Gastroesophageal sphincter (tissue), 4 donors: ENCODE measurements at regions not wholly inside any gene's neighbourhood (a gene's known extent, or its start where the extent isn't known, plus 50 kb on each side); places are given as distances from the start of the nearest gene placed in this dataset.

ENCODE experiments used
- ATAC-seq: fragments of 150-250 bp; one replicate; pipeline ENCODE4 v1.9.1; 2016; ENCODE audit warnings: mild to moderate bottlenecking, moderate library complexity
- H3K27ac ChIP-seq, 4 donors: fragments of 200-600 bp; sonication (generic) in 3 of 4; 1 replicate in 3 of 4; 2 replicates in 1 of 4; pipeline ENCODE4 v1.5.1; 2016 to 2019
- H3K27me3 ChIP-seq: fragments of 200-600 bp; sonication (generic); one replicate; pipeline ENCODE4 v1.5.1; 2019
- H3K36me3 ChIP-seq, 2 donors: fragments of 200-600 bp; sonication (generic); one replicate each; pipeline ENCODE4 v1.5.1; 2019; ENCODE audit warnings: control low read depth in 1 of 2
- H3K4me1 ChIP-seq, 3 donors: fragments of 200-600 bp; sonication (generic); 1 replicate in 2 of 3; 2 replicates in 1 of 3; pipeline ENCODE4 v1.5.1; 2016 to 2019; ENCODE audit warnings: control low read depth in 2 of 3
- H3K4me3 ChIP-seq, 2 donors: fragments of 200-600 bp; sonication (generic); one replicate each; pipeline ENCODE4 v1.5.1; 2019; ENCODE audit warnings: mild to moderate bottlenecking in 1 of 2, moderate library complexity in 1 of 2
- H3K9me3 ChIP-seq, 3 donors: fragments of 200-600 bp; sonication (generic); one replicate each; pipeline ENCODE4 v1.5.1; 2017 to 2019; ENCODE audit warnings: control low read depth in 2 of 3
- EP300 ChIP-seq: sonication (generic); formaldehyde crosslinking; IDR thresholded peaks from one replicate; pipeline ENCODE4 v1.6.1; 2017; ENCODE audit warnings: antibody characterized with exemption, mild to moderate bottlenecking
- POLR2A ChIP-seq, 2 donors: fragments of 450-650 bp; IDR thresholded peaks; one replicate each; pipeline ENCODE4 v1.6.1; 2017; ENCODE audit warnings: antibody characterized with exemption in 2 of 2, mild to moderate bottlenecking in 2 of 2, moderate library complexity in 1 of 2
- POLR2AphosphoS5 ChIP-seq: sonication (generic); formaldehyde crosslinking; IDR thresholded peaks from one replicate; pipeline ENCODE4 v1.6.1; 2017; ENCODE audit warnings: antibody characterized with exemption
- WGBS, 2 donors: methylation state at CpG; one replicate each; pipeline ENCODE4 v1.1.5; 2018; ENCODE audit warnings: low coverage in 1 of 2; 5-methylcytosine and 5-hydroxymethylcytosine counted together
- TF ChIP-seq, protein P1 (sequence below), 4 experiments: fragments of 200-600 bp in 2 of 4; fragments of 450-650 bp in 2 of 4; sonication (generic) in 1 of 4; IDR thresholded peaks; one replicate each; pipeline ENCODE4 v1.5.1; 2017 to 2019; ENCODE audit warnings: antibody characterized with exemption in 4 of 4, mild to moderate bottlenecking in 2 of 4, moderate library complexity in 2 of 4

GRCh38 chr13:95485518-95486144 lies 66.9 kb upstream of the CLDN10 start:
- Histone ChIP-seq H3K27me3 (no peaks in the 10 kb centered on the region), H3K4me1 (no peaks in the 10 kb centered on the region), H3K9me3 (peaks cover 0 to 18% (median 0%) of the 10 kb centered on the region in 3 donors), H3K27ac (no peak overlapping the region), H3K4me3 (no peak overlapping the region), H3K36me3 (no peaks in the 10 kb centered on the region)
- WGBS, 2 donors = 58 to 68% methylated on average over 3 of the region's 3 CpGs
- peak; percentile 22 for ATAC-seq
- TF ChIP-seq EP300 (no peak), POLR2A (IDR thresholded peaks at IDR 0.05) (no peak), POLR2AphosphoS5 (no peak)
- TF ChIP-seq, protein P1, sequence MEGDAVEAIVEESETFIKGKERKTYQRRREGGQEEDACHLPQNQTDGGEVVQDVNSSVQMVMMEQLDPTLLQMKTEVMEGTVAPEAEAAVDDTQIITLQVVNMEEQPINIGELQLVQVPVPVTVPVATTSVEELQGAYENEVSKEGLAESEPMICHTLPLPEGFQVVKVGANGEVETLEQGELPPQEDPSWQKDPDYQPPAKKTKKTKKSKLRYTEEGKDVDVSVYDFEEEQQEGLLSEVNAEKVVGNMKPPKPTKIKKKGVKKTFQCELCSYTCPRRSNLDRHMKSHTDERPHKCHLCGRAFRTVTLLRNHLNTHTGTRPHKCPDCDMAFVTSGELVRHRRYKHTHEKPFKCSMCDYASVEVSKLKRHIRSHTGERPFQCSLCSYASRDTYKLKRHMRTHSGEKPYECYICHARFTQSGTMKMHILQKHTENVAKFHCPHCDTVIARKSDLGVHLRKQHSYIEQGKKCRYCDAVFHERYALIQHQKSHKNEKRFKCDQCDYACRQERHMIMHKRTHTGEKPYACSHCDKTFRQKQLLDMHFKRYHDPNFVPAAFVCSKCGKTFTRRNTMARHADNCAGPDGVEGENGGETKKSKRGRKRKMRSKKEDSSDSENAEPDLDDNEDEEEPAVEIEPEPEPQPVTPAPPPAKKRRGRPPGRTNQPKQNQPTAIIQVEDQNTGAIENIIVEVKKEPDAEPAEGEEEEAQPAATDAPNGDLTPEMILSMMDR (IDR thresholded peaks at IDR 0.05) = no peak

- no peaks in the 10 kb centered on the region for H3K27me3 ChIP-seq
- TF ChIP-seq, protein P1 (IDR thresholded peaks at IDR 0.05) = no peak
- TF ChIP-seq POLR2AphosphoS5 (no peak), POLR2A (IDR thresholded peaks at IDR 0.05) (no peak), EP300 (no peak)
- no peaks in the 10 kb centered on the region for H3K4me1 ChIP-seq
- H3K4me3 ChIP-seq = no peak overlapping the region
- ATAC-seq = no peak
- 25 to 63% methylated on average over 2 to 3 of the region's 8 CpGs for whole genome bisulfite sequencing, 2 donors
- H3K36me3 ChIP-seq = no peaks in the 10 kb centered on the region
- H3K9me3 ChIP-seq = peaks cover 0 to 40% (median 0%) of the 10 kb centered on the region in 3 donors
- H3K27ac ChIP-seq = no peak overlapping the region
These were observed 60.3 kb upstream of the CLDN10 start for GRCh38 chr13:95492044-95492801.

GRCh38 chr13:95494082-95494681 lies 58.3 kb upstream of the CLDN10 start:
- no peak overlapping the region for H3K27ac ChIP-seq
- ATAC-seq = no peak
- H3K27me3 ChIP-seq = no peaks in the 10 kb centered on the region
- H3K4me1 ChIP-seq = no peaks in the 10 kb centered on the region
- no peak for TF ChIP-seq EP300
- TF ChIP-seq, protein P1 (IDR thresholded peaks at IDR 0.05) = peak in 3 of 4 experiments; percentile 10 to 37 (median 35)
- peaks cover 0 to 40% (median 0%) of the 10 kb centered on the region in 3 donors for H3K9me3 ChIP-seq
- WGBS, 2 donors = 47 to 60% methylated on average over 7 of the region's 7 CpGs
- no peak overlapping the region for H3K4me3 ChIP-seq
- no peaks in the 10 kb centered on the region for H3K36me3 ChIP-seq

GRCh38 chr13:95496485-95496884 lies 56.0 kb upstream of the CLDN10 start:
- ATAC-seq = no peak
- no peaks in the 10 kb centered on the region for H3K36me3 ChIP-seq
- TF ChIP-seq POLR2A (IDR thresholded peaks at IDR 0.05) (no peak), POLR2AphosphoS5 (no peak), EP300 (no peak)
- TF ChIP-seq, protein P1 (IDR thresholded peaks at IDR 0.05) = no peak
- H3K27ac ChIP-seq = no peak overlapping the region
- H3K27me3 ChIP-seq = no peaks in the 10 kb centered on the region
- peaks cover 0 to 35% (median 0%) of the 10 kb centered on the region in 3 donors for H3K9me3 ChIP-seq
- H3K4me3 ChIP-seq = no peak overlapping the region
- no peaks in the 10 kb centered on the region for H3K4me1 ChIP-seq
- WGBS, 2 donors = 67 to 77% methylated on average over 1 to 4 of the region's 4 CpGs
